ENCODE measurements at regions not wholly inside any gene's neighbourhood (a gene's known extent, or its start where the extent isn't known, plus 50 kb on each side); places are given as distances from the start of the nearest gene placed in this dataset.
"Not testable (repeated sequence)": the region's sequence is repeated elsewhere in the genome, so short reads cannot be mapped to it uniquely, and the experiment has no call there.

DNA sequence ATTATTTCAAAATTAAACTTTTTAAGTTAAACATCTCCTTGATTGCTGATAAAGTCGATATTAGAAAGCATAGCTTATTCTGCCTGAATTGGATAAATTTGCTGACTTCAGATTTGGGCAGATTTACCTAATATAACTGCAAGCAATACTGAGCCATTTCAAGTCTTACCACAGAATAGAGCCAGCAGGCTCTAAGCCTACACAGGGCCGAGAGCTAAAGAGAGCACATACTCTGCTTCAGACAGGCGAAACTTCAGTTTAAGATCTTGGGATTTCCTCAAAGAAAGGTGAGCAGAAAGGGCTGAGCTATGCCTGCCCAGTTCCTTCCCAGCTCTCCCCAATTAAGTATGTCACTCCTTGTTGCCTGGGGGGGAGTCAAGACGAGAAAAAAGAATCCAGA is 240.6 kb upstream of the NOCT start:
- Histone ChIP-seq H3K9me3 (no peaks in the 10 kb centered on the region), H3K27ac (no peak overlapping the region), H3K4me1 (no peaks in the 10 kb centered on the region), H3K36me3 (no peaks in the 10 kb centered on the region), H3K27me3 (ENCODE audit: low read depth) (no peaks in the 10 kb centered on the region), H3K4me3 (no peak overlapping the region)
- TF ChIP-seq, protein P1, sequence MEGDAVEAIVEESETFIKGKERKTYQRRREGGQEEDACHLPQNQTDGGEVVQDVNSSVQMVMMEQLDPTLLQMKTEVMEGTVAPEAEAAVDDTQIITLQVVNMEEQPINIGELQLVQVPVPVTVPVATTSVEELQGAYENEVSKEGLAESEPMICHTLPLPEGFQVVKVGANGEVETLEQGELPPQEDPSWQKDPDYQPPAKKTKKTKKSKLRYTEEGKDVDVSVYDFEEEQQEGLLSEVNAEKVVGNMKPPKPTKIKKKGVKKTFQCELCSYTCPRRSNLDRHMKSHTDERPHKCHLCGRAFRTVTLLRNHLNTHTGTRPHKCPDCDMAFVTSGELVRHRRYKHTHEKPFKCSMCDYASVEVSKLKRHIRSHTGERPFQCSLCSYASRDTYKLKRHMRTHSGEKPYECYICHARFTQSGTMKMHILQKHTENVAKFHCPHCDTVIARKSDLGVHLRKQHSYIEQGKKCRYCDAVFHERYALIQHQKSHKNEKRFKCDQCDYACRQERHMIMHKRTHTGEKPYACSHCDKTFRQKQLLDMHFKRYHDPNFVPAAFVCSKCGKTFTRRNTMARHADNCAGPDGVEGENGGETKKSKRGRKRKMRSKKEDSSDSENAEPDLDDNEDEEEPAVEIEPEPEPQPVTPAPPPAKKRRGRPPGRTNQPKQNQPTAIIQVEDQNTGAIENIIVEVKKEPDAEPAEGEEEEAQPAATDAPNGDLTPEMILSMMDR (IDR thresholded peaks at IDR 0.05): no peak
- ATAC-seq (no peak), DNase-seq (no peak)
- intact Hi-C loops (cut with DNase I): no loop called here

DNA sequence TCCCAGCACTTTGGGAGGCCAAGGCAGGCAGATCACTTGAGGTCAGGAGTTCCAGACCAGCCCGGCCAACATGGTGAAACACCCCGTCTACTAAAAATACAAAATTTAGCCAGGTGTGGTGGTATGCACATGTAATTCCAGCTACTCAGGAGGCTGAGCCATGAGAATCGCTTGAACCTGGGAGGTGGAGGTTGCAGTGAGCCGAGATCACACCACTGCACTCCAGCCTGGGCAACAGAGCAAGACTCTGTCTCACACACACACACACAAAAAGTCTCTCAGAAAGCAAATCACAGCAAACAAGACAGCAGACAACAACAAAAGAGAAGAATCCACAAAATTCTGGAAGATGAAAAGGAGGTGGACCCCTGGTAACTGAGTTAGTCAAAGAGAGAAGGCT is 241.5 kb upstream of the NOCT start:
- ATAC-seq; H3K27ac ChIP-seq; H3K36me3 ChIP-seq; intact Hi-C loops (cut with DNase I); DNase-seq; H3K4me3 ChIP-seq; H3K9me3 ChIP-seq; H3K4me1 ChIP-seq; H3K27me3 ChIP-seq (ENCODE audit: low read depth): not testable (repeated sequence)

DNA sequence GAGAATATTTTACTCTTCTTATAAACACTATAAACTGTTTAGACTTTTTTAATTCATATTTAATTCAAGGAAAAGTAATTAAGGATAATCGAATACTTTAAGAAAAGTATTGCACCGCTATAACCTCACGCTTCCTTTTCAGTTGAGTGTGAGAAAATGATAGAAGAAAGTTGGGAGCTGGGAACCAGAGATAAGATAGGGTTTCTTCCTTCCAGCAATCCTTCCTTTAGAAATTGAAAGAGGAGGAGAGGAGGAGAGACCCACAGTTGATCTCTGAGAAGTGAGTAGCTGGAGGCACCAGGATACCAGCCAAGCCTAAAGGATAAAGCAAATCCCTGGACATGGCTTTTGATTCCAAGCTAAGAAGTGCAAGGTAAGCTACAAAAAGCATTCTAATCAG is 242.3 kb upstream of the NOCT start:
- no peak overlapping the region for H3K27ac ChIP-seq
- H3K9me3 ChIP-seq: no peaks in the 10 kb centered on the region
- no peaks in the 10 kb centered on the region for H3K27me3 ChIP-seq (ENCODE audit: low read depth)
- H3K4me3 ChIP-seq: no peak overlapping the region
- TF ChIP-seq, protein P1 (IDR thresholded peaks at IDR 0.05): no peak
- no peaks in the 10 kb centered on the region for H3K36me3 ChIP-seq
- ATAC-seq: no peak
- intact Hi-C loops (cut with DNase I): no loop called here
- no peaks in the 10 kb centered on the region for H3K4me1 ChIP-seq
- DNase-seq: no peak

DNA sequence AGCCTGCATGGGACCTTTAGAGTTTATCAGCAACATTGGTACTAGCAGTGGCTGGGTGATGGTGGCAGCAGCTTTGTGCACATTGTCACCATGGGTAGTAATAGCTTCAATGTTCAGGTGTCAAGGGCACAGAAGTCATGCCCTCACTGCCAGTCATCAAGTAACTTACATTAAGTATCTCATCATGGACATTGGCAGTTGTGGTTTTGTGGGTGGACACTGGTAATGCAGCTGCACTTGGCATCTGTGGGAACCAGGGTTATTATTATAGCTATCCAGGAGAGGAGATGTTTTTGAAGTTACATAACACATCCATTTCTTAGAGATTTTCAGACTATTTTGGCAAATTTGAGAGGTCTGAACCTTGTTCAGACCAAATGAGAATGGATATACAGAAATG is 243.2 kb upstream of the NOCT start:
- Histone ChIP-seq H3K9me3 (no peaks in the 10 kb centered on the region), H3K4me1 (no peaks in the 10 kb centered on the region), H3K36me3 (no peaks in the 10 kb centered on the region), H3K27me3 (ENCODE audit: low read depth) (no peaks in the 10 kb centered on the region), H3K4me3 (no peak overlapping the region), H3K27ac (no peak overlapping the region)
- TF ChIP-seq, protein P1 (IDR thresholded peaks at IDR 0.05): no peak
- no peak for DNase-seq
- intact Hi-C loops (cut with DNase I): no loop called here
- no peak for ATAC-seq

DNA sequence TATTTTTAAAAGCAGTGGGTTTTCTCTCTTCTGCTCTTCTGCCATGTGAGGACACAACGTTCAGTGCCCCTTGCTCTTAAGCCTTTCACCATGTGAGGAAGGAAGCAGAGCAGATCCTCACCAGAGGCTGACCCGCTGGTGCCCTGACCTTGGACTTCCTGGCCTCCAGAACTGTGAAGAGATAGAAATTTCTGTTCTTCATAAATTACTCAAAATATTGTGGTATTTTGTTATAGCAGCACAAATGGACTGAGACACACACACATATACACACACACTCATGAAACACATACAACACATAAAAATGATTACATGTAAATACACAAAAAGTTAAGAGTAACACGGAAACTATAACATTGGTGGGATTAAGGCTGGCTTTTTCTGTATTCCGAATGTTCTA is 244.8 kb upstream of the NOCT start:
- H3K4me1 ChIP-seq: no peaks in the 10 kb centered on the region
- H3K36me3 ChIP-seq: no peaks in the 10 kb centered on the region
- TF ChIP-seq, protein P1 (IDR thresholded peaks at IDR 0.05): no peak
- intact Hi-C loops (cut with DNase I): no loop called here
- ATAC-seq: no peak
- no peaks in the 10 kb centered on the region for H3K27me3 ChIP-seq (ENCODE audit: low read depth)
- H3K9me3 ChIP-seq: no peaks in the 10 kb centered on the region
- DNase-seq: no peak
- no peak overlapping the region for H3K27ac ChIP-seq
- H3K4me3 ChIP-seq: no peak overlapping the region

DNA sequence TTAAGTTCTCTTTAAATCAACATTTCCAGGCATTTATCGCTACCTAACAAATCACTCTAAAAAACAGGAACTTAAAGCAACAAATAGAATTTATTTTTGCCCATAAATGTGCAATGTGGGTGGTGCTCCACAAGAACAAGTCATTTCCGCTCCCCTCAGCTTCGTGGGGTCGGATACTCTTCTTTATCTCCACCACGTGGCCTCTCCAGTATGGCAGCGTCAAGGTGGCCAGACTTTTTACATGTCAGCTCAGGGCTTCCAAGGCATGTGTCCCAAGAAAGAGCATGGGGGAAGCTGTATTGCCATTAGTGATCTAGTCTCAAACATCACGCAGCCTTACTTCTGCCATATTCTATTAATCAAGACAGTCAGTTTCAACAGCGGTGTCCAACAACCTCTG is 249.2 kb upstream of the NOCT start:
- TF ChIP-seq, protein P1 (IDR thresholded peaks at IDR 0.05): no peak
- Histone ChIP-seq H3K9me3 (no peaks in the 10 kb centered on the region), H3K27ac (no peak overlapping the region), H3K27me3 (ENCODE audit: low read depth) (no peaks in the 10 kb centered on the region), H3K36me3 (no peaks in the 10 kb centered on the region), H3K4me3 (no peak overlapping the region), H3K4me1 (no peaks in the 10 kb centered on the region)
- ATAC-seq: no peak
- intact Hi-C loops (cut with DNase I): no loop called here
- DNase-seq: no peak

Data from lower lobe of right lung (tissue), 2 donors.